HG02642 (cell line): ENCODE measurements at regions not wholly inside any gene's neighbourhood (a gene's known extent, or its start where the extent isn't known, plus 50 kb on each side); places are given as distances from the start of the nearest gene placed in this dataset.
A peak's percentile ranks its signal among the peaks of the same experiment; 100 is the strongest.
"Not testable (repeated sequence)": the region's sequence is repeated elsewhere in the genome, so short reads cannot be mapped to it uniquely, and the experiment has no call there.

Experiments used
- ATAC-seq: cut with Tn5 transposase; IDR thresholded peaks from one replicate; pipeline ENCODE4 v1.9.1; 2021; ENCODE audit warnings: mild to moderate bottlenecking; ENCODE audit not compliant: unreplicated experiment, poor library complexity

DNA sequence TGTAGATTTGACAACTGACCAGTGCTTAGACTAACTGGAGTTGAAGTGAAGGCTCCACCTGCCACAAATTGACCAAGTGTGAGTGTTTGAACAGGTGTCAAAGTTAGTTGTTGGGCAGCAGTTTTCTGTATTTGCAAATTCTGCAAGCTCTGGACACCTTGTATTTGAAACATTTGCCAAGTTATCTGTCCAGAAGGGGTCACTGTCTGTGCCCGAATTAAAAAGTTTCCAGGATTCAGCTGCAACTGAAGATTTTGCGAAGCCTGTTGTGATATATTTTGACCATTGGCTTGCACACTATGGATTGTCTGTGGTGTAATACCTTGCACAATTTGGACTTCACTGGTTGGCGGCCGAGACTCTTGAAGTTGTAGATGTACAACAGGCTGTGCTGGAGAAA lies 1690.7 kb downstream of the SLITRK5 start:
- ATAC-seq, result no peak

DNA sequence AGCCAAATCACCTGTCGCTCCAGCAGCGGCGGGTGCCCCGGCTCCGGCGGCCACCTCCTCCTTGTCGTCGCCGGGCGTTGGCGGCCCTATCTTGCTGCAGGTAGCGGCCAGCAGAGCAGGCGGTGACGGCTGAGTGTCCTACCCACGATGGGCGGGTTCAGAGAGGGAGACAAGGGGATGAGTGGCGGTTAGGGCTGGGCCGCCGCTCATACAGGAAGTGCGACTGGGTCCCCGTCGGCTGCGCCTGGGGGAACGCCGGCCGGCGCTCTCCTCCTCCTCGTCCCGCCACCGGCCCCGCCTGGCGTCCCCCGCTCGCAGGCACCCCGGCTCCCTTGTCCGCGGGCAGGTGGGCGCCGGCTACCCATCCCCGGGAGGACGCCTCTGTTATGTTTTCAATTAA lies 1692.0 kb downstream of the SLITRK5 start:
- no peak for ATAC-seq

DNA sequence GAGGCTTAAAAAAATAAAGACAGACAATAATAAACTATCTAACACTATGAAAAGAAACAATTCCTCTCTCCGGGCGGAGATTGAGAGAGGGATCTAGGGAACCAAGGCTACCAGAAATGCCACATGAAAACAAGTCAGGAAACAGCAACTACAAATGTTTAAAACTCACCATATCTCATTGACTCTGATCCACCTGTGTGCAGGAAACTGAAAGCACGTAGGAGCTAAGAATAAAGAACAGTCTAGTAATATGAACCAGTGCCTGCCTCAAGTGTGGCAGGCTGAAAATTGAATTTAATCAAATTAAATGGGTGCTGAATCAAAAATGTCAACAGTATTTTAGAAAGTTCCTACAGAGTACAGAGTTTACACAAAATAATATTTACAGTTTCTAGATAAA lies 1701.0 kb downstream of the SLITRK5 start:
- ATAC-seq, result no peak

DNA sequence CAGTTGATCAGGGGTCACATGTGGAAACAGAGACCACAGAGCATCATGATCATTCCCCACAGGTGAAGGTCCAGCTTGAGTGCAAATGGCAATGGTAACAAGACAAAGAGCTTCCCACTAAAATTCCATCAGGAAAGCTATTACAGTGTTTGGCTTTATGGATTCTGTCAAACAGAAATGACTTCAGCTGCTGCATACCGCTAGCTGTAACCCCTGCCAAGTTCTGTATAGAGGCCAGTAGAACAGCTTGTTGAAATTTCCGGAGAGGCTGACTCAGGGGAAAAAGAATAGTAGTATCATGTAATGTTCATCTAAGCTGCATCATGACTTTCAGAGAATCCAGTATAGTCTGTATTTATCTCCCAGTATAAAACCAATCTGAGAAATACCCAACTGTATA lies 1704.7 kb downstream of the SLITRK5 start:
- no peak for ATAC-seq

DNA sequence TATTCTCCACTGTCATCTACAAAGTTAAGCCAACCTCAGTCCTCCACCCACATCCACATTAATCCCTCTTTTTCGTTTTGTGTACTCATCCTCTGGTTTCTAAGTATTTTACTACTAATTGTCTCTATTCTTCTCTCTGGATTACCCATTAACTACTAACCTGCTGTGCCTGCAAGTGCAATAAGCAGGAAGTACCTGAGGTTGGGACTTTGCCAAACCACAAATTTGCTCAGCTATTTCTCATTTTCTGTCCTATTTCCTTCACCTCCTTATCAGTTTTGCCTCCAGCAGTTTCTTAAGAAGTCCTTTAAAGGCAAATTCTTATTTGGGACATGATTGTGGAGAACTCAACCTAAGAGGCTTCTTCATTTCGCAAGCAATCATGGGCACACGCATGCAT lies 1708.9 kb downstream of the SLITRK5 start:
- no peak for ATAC-seq

DNA sequence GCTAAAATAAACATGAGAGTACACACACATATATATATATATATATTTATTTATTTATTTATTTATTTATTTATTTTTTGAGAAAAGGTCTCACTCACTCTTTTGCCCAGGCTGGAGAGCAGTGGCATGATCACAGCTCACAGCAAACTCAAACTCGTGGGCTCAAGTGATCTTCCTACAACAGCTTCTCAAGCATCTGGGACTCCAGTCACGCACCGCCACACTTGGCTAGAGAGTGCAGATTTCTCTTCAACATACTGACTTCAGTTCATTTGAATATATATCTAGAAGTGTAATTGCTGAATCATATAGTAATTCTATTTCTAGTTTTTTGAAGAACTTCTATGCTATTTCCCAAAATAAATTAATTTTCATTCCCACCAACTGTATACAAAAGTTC lies 1711.8 kb downstream of the SLITRK5 start:
- ATAC-seq, result no peak

DNA sequence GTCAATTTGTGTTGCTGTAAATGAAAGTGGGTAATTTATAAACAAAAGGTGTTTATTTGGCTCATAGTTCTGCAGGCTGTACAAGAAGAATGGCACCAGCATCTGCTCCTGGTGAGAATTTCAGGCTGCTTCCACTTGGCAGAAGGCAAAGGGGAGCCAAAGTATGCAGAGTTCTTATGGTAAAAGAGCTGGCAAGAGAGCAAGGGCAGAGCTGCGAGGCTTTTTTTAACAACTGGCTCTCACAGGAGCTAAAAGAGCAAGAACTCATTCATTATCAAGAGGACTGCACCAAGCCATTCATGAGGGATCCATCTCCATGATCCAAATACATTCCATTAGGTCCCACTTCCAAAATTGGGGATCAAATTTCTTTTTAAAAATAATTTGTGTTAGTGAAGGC lies 1712.7 kb downstream of the SLITRK5 start:
- no peak for ATAC-seq

DNA sequence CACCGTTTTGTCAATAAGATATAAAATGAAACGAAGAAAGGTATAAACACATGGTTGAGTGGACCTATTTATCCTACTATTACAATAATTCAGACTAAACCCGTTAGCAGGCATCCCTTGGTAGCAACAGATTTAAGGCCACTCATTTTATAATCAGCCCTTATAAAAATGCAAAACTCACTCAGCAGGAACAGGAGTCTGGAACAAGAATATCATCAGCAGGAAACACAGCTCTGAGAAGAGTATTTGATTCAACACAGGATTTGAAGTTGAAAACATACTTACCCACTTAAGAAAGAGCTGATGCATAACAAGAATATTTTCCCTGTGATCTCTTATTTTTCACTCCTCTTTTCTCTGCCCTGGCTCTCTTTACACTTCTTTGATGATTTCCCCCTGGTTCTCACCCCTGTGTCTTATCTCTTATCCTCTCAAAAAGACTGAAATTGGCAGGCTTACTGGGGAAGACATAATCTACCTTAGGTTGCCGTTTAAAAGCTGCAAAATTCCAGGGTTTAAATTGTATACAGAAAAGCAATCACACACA lies 1722.7 kb downstream of the SLITRK5 start:
- ATAC-seq, result no peak

DNA sequence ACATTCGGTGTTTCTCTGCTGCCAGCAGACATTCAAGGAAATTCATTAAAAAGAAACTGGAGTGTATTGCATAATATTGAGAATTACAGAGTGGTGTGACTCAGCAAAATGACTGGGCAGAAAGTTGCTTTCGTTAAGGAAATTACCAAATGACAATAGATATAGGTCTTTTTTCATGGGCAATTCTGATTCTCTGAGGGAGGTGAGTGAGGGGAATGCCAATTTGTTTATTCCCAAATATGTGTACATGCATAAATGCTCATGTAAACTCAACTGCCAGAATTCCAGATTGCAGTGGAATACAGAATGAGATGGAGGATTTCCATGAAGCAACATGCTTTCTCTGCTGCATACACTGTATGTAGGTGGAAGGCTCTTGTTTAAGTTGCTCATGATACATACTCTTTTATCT lies 1730.1 kb downstream of the SLITRK5 start:
- ATAC-seq, result no peak

DNA sequence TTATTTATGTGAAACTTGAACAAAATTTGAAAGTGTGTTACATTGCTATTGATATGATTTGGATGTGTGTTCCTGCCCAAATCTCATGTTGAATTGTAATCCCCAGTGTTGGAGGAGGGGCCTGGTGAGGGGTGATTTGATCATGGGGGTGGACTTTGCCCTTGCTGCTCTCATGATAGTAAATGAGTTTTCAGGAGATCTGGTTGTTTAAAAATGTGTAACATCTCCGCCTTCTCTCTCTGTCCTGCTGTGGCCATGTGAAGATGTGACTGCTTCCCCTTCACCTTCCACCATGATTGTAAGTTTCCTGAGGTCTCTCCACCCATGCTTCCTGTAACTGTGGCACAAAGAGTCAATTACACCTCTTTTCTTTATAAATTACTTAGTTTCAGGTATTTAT lies 1731.0 kb downstream of the SLITRK5 start:
- no peak for ATAC-seq

DNA sequence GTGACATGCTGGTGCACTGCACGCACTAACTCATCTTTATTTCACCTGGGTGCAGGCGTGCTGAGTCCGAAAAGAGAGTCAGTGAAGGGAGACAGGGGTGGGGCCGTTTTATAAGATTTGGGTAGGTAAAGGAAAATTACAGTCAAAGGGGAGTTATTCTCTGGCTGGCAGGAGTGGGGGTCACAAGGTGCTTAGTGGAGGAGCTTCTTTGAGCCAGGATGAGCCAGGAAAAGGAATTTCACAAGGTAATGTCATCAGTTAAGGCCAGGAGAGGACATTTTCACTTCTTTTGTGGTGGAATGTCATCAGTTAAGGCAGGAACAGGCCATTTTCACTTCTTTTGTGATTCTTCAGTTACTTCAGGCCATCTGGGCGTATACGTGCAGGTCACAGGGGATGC lies 1734.9 kb downstream of the SLITRK5 start:
- not testable (repeated sequence) for ATAC-seq

DNA sequence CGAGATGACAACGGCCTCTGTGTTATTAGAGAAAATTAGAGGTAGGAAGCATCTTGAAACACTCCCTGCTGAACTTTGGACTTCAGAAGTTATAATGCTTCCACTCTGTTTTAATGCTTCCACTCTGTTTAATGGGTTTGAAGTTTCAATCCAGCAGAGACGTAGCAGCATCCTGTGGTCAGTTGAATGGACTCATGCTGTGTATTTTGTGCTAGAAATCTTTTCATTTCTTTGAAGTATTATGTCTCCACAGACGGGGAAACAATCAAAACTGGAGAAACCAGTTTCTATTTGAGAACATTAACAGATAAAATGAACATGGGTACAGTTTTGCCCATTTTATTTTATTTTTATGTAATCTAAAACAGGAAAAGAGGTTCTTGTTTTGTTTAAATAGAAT lies 1736.2 kb downstream of the SLITRK5 start:
- no peak for ATAC-seq

DNA sequence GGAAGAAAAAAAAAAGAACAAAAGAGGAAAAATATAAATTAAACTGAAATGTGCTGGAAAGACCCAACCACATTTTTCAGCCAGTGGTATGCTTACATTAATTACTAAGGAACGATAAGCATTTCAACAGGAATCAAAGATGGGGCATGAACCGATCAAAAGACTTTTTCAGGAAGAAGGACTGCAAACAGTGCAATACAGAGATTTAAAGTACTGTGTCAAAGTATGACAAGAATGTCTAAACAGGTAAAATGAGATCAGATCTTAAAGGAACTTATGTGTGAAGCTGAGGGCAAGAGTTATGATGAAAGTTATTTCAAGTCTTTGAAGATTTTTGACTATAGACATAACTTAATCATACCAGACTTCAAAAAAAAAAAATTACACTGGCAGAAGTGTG lies 1761.8 kb downstream of the SLITRK5 start:
- ATAC-seq, result no peak

DNA sequence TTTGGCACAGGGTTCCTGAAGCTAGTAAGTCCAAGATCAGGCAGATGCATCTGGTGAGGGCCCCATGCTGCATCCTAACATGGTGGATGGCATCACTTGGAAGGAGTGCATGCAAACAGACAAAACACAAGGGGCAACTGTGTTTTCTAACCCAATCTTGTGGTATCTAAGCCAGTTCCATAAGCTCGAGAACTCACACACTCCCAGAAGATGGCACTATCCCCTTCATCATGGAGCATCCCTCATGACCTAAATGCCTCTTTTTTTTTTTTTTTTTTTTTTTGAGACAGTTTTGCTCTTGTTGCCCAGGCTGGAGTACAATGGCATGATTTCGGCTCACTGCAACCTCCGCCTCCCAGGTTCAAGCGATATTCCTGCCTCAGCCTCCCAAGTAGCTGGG lies 1763.5 kb downstream of the SLITRK5 start:
- not testable (repeated sequence) for ATAC-seq

DNA sequence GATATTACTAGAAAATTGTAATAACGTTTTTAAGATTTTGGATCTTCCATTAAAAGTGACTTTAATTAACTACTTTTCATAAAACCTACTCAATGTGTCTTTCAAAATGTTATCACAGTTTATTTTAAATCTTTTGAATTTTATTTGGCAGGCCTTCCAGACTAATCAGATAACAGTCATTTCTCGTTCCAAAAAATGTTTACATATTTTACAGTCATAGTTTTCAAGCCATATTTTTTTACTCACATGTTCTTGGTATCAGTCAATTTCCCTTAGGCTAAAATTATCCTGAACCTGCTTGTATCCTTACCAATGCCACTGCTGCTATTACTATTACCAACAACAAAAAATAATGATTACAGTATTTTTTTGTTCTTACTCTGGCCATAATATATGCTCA lies 1783.5 kb downstream of the SLITRK5 start:
- no peak for ATAC-seq

DNA sequence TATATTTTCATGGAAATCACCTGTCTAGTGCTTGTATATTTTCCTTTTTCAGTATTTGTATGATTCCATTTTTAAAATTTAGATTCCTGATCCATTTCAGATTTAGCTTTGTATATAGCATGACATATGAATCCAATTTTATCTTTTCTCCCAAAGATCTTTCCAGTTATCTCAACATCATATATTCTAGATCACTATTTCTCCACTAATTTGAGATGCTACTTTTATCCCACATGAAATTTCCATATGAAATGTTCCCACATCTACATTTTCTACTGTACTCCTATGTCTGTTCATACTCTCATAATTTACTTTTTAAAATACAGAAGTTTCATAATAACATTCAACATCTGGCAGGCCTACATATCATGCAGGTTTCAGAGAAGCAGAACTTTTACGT lies 1784.1 kb downstream of the SLITRK5 start:
- ATAC-seq, result no peak

DNA sequence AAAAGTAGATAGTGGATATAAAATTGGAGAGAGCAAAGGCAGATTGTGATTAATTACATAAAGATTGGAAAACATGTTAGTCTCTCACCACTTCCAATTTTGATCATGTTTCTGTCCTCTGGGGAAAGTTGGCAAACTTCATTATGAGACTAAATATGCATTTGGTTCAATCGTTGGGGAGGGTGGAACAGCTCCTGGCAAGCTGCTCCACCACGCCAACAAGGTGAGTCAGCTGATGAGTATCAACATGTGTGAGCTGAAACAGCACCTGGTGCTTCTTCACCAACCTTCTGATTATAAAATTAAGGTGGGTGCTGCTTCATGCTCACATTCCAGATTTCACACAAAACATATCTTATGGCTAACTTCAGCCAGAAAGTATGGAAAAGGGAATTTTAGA lies 1784.6 kb downstream of the SLITRK5 start:
- ATAC-seq, result no peak

DNA sequence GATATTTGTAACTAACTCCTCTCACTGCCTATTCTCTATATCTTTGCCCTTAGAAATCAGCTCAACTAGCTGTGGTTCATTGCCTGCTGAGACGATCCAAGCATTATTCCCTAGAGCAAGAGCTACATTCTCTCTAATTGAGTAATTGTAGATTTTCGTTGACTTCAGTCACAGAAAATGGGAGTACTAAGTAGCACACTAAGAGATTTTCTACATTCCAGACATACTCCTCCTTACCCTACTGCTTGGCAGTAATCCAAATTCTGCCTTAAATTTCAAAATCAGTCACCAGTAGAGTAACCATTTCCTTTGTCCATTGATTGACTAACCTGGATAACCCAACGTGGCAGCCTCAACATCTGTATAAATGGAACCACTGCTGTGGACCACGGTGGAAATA lies 1786.8 kb downstream of the SLITRK5 start:
- ATAC-seq, result no peak

DNA sequence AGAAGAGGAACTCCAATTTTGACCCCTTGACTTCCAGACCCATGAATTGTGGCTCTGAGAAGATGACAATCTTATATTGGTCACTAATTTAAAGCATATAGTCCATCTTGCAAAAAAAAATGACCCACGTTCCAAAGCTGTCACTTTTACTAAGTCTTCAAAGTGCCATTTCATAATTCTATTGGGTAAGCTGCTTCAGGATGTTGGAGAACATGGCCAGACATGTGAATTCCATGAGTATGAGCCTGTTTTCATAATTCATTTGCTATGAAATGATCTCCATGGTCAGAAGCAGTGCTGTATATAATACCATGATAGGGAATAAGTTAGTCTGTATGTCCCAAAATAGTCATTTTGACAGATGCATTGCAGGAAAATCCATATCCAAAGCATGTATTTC lies 1787.3 kb downstream of the SLITRK5 start:
- ATAC-seq, result no peak

DNA sequence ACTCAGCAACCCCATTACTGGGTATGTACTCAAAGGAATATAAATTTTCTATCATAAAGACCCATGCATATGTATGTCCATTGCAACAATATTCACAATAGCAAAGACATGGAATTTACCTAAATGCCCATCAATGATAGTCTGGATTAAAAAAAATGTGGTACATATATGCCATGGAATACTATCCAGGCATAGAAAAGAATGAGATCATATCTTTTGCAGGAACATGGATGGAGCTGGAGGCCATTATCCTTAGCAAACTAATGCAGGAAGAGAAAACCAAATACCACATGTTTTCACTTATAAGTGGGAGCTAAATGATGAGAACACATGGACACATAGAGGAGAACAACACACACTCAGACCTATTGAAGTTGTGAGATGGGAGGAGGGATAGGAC lies 1789.7 kb downstream of the SLITRK5 start:
- ATAC-seq, result not testable (repeated sequence)

DNA sequence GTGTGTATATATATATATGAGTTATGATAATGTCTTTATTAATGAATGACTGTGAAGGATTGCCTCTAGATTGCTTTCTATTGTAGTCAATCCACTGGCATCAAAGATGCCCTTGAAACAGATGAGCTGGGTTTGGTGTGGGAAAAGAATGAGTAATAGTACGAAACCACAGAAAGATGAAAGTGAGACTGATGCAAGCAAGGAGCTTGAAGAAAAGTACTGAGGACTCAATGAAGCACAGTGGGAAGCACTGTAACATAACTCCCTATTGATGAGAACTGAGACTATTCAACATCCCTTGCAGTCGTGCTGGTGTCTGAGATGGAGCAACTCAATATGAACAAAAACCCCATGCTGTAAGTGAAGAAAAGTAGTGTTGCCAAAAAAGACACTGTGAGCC lies 1794.2 kb downstream of the SLITRK5 start:
- peak; percentile 82 for ATAC-seq

DNA sequence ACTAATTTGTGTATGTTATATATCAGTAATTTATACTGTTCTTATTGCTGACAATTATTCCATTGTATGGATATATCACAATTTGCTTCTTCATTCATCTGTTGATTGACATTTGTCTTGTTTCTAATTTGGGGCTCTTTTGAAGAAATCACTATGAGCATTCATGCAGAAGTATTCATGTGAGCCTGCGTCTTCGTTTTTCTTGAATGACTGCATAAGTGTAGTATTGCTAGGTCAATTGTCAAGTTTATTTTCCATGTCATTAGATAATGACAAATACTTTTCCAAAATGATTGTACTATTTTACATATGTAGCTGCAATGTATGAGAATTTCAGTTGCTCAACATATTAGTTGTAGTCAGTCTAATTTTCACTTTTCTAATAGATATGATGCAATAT lies 1796.9 kb downstream of the SLITRK5 start:
- ATAC-seq, result no peak

DNA sequence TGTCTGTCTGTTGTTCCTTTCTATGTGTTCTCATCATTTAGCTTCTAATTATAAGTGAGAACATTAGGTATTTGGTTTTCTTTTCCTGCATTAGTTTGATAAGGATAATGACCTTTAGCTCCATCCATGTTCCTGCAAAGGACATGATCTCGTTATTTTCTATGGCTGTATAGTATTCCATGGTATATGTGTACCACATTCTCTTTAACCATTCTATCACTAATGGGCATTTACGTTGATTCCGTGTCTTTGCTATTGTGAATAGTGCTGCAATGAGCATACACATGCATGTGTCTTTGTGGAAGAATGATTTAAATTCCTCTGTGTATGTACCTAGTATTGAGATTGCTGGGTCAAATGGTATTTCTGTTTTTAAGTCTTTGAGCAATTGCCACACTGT lies 1799.7 kb downstream of the SLITRK5 start:
- no peak for ATAC-seq
